ENCODE measurements at regions not wholly inside any gene's neighbourhood (a gene's known extent, or its start where the extent isn't known, plus 50 kb on each side); places are given as distances from the start of the nearest gene placed in this dataset.
"Not testable (repeated sequence)": the region's sequence is repeated elsewhere in the genome, so short reads cannot be mapped to it uniquely, and the experiment has no call there.

DNA sequence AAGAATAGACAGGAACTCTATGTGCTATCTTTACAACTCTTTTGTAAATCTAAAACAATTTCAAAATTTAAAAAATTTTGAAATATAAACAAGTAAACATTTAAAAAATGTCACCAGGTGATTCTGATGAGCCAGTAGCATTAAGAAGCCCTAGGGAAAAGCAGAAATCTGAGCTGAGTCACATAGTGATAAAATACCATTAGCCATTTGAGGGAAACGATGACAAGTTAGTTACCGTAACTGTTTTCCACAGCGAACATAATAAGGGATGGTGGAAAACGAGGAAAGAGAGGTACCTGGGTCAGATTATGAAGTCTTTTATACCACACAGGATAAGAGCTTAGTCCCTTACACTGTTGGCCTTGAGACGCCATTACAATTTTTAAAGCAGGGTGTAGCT is 55.5 kb downstream of the PRR15 start:
- TF ChIP-seq POLR2A (IDR thresholded peaks at IDR 0.05; ENCODE audit: low read length) (no peak), GATA1 (IDR thresholded peaks at IDR 0.05; ENCODE audit: low read depth, low read length) (no peak)
- no peak for DNase-seq

DNA sequence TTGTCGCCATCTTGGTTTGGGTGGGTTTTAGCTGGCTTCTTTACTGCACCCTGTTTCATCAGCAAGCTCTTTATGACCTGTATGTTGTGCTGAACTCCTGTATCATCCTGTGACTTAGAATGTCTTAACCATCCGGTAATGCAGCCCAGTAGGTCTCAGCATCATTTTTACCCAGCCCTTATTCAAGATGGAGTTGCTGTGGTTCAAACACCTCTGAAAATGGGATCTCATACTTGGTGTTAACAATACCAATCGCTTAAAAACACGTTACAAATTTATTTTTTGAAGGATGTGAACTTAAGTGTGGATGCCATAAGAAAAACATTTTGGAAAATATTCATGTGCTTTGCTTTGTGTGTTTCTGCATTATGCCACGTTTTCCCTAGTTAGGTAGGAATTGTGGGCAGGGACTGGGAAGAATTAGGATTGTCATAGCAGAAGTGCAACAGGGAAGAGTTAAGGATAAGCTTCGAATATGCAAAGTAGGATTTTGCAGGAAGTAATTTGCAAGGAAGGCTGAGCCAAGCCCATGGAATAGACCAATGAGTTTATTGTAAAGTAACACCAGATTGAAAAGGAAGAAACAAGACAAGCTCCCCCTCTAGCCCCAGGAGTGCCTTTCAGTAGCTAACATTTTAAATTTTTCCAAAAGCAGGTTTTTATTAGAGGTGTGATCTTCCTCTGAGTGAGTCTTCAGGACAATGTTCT is 56.4 kb downstream of the PRR15 start:
- TF ChIP-seq POLR2A (IDR thresholded peaks at IDR 0.05; ENCODE audit: low read length) (no peak), GATA1 (IDR thresholded peaks at IDR 0.05; ENCODE audit: low read depth, low read length) (no peak)
- DNase-seq: no peak

DNA sequence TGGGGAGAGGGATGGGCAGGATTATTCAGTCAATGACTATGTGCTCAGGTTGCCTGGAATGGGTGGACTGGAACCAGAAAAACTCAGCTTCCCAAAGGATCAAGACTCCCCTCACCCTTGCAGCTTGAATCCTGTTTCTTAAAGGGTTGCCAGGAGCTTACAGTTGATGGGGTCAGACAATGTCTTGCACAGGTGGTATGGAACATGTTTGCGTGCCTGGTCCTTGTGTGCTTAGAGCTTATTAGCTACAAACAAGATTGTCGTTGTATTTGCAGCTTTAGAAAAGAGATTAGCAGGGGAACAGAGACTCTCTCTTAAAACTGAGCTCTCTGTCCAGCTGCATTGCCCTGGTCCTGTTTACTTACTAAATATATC is 56.9 kb downstream of the PRR15 start:
- TF ChIP-seq POLR2A (IDR thresholded peaks at IDR 0.05; ENCODE audit: low read length): no peak
- DNase-seq: no peak

DNA sequence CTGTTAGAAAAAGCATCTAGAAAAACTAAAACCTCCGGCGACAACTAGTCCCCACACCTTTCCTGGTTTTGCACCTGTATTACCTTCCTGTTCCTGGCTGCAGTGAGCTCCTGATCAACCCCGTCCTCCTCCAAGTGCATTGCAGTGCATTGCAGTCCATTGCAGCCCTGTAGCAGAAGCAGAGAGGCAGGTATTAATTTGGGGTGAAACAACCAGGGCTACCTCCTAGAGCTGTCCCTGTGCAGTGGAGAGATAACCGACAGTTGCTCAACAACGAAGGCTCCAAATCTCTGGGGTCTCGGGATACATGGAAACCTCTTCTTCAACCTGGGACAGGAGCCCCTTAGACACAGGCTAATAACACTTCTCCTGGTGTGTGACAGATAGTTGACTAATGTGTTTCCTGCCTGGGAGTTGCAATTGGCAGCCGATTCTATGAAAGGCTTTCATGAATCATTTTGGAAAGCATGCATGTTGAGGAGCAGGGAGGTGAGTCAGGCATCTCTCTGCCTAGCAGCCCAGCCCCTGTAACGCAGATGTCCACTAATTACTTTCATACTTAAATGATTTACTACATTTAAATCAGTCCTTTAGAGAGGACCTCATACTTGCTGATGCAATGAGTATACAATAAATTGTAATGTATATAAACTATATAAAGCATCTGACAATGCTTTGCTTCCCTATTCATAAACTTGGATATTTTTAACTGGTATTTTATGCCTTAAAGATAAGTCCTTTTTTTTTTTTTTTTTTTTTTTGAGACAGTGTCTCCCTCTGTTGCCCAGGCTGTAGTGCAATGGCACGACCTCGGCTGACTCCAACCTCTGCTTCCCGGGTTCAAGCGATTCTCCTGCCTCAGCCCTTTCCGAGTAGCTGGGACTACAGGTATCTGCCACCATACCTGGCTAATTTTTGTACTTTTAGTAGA is 59.0 kb downstream of the PRR15 start:
- no peak for TF ChIP-seq GATA1 (IDR thresholded peaks at IDR 0.05; ENCODE audit: low read depth, low read length)
- TF ChIP-seq POLR2A (IDR thresholded peaks at IDR 0.05; ENCODE audit: low read length): no peak
- peak in 1 of 2 experiments; percentile 21 for DNase-seq

DNA sequence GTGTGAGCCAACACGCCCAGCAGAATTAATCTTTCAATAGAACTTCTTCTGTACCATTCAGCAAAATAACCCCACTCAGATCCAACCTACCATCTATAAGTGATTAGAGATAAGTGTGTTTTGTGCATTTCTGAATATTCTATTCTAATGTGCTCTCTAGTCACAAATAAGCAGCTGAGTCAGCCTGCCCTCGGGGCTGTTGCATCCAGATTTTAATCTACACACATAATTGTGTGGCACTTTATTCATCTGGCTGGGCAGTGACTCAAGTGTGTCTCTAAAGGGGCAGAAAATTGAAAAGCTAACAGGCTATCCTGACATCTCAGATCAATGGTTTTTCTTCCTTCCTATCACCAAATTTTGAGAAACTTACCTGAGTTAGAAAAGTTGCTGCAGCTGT is 60.3 kb downstream of the PRR15 start:
- DNase-seq: no peak
- TF ChIP-seq POLR2A (IDR thresholded peaks at IDR 0.05; ENCODE audit: low read length) (no peak), GATA1 (IDR thresholded peaks at IDR 0.05; ENCODE audit: low read depth, low read length) (no peak)

DNA sequence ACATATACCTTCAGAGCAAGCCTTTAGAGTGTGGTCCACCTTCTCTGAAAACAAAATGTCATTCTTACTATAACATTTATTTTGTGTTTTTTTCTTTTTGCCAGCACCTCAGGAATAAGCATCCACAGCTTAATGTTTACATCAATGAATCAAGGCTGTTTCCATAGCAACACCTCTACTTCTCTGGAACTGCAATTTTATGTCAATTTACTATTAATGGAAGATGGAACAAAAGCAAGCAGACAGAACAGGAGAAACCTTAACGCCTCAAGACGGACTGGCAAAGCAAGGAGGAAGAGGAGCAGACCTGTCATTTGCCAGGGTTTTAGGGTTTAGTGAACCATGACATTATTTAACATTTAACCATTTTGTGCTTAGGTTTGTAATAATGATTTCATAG is 63.1 kb downstream of the PRR15 start:
- DNase-seq: no peak
- TF ChIP-seq GATA1 (IDR thresholded peaks at IDR 0.05; ENCODE audit: low read depth, low read length): no peak
- no peak for TF ChIP-seq POLR2A (IDR thresholded peaks at IDR 0.05; ENCODE audit: low read length)

DNA sequence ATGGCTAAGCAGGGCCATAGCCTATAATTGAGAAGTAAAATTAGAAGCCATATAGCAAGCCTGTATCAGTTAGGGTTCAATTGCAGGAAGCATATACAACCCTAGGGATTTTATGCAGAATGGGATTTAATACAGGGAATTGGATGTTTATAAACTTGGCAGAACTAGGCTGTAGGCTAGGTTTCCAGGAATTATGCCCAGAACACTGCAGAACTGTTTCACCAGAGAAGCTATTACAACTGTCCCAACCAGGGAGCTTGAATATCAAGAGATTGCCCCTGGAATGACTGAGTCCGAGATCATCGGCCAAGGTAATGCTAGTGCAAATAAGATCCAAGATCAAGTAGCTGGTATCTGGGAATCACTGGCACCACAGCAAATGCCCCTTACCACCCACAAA is 64.0 kb downstream of the PRR15 start:
- DNase-seq: no peak
- no peak for TF ChIP-seq GATA1 (IDR thresholded peaks at IDR 0.05; ENCODE audit: low read depth, low read length)
- no peak for TF ChIP-seq POLR2A (IDR thresholded peaks at IDR 0.05; ENCODE audit: low read length)

DNA sequence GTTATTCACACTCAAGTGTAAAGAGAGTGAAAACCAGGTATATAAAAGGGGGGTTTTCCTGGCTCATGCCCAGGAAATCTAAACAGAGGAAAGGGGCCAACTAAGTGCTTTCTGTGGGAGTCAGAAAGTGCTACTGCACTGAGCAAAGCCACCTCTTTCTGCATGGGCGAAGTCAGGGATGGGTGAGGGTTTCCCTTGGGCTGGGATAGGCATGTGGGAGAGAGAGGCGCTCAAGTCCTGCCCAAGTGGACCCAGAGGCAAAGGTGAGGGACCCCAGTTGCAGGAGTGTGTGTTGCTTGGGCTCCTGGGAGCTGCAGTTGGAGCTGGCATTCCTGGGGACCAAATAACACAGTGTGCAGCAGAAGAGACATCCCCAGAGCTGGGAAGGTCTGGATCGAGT is 65.9 kb downstream of the PRR15 start:
- no peak for DNase-seq
- TF ChIP-seq POLR2A (IDR thresholded peaks at IDR 0.05; ENCODE audit: low read length): no peak
- TF ChIP-seq GATA1 (IDR thresholded peaks at IDR 0.05; ENCODE audit: low read depth, low read length): no peak

DNA sequence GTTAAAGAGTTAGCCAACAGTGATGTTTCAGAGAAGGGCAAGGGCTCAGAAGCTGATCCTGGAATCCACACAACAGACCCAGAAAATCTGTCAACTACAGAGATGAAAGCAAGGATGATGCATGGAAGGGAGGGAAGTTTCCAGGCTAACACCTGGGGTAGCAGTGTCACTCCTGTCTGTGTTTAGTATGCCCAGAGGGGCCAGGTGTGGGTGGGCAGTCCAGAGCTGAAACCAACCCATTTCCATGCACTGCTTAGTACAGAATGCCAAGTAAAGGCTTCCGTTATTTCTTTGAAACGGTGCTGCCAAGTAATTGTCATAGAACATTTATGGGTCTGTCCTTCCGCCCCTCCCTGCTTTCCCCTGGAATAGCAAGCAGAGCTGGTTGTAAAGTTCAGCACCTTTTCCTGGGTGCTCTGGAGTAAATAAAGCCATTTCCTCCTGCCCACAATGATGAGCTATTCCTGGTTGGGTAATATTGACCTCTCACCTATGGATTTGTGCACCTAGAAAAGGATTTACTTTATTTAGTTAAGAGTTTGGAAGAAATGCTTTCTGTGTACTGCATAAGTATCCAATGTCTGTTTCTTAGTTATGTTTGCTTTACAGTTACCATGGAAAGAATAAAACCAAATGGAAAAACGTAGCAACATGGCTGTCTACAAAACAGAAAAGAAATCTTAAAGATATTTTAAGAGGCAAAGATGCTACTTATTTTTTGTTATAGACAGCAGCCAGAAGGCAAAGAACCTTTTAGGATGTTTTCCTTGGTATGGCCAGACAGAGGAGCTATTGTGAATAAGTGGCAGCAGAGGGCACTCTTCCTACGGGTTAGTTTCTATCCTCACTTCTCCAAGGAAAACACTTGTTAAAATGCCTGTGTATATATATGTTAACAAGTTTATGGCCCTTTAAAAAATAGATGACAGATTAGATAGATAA is 71.7 kb downstream of the PRR15 start:
- peak; percentile 67 to 74 for DNase-seq

DNA sequence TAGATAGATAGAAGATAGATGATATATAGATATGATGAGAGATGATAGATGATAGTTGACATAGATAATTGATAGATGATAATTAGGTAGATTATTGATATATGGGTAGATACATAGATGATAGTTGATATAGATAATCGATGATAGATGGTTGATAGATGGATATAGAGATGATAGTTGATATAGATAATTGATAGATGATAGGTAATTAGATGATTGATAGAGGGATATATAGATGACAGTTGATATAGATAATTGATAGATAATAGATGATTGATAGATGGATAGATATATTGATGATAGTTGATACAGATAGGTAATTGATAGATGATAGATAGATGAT is 72.3 kb downstream of the PRR15 start:
- no peak for DNase-seq
- TF ChIP-seq GATA1 (IDR thresholded peaks at IDR 0.05; ENCODE audit: low read depth, low read length): no peak
- TF ChIP-seq POLR2A (IDR thresholded peaks at IDR 0.05; ENCODE audit: low read length): no peak

DNA sequence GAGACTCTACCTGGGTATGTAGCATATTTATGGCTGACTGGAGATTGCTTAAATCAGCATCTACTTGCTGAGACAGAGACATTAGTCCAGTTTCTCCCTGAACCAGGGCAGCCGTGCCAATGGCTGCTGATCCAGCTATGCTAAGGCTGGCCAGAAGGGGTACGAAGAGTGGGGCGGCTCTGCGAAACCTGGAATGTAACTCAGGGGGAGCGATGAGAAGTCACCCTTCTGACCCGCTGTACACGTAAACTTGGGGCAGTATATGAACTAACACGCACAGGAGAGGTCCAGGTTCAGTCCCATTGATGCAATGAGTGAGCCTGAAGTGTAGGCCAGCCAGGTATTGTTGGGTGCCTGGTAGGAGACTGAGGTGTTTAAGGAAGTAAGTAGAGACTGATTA is 73.7 kb downstream of the PRR15 start:
- no peak for TF ChIP-seq GATA1 (IDR thresholded peaks at IDR 0.05; ENCODE audit: low read depth, low read length)
- no peak for TF ChIP-seq POLR2A (IDR thresholded peaks at IDR 0.05; ENCODE audit: low read length)
- no peak for DNase-seq

DNA sequence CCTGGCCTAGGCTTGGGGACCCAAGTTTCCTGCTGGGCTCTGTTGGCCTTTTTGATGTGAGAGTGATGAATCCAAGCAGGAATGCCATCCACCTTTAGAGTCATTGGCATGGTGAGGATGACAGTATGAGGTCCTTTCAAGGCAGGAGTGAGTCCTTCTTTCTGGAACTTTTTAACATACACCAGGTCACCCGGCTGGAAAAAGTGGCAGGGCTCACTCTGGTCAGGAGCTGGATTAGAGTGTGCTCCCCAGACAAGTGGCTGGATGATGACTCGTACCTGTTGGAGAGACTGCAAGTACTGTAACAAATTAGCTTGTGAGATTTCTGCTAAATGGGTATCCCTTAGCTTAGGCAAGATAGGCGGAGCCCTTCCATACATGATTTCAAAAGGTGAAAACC is 75.2 kb downstream of the PRR15 start:
- not testable (repeated sequence) for DNase-seq

DNA sequence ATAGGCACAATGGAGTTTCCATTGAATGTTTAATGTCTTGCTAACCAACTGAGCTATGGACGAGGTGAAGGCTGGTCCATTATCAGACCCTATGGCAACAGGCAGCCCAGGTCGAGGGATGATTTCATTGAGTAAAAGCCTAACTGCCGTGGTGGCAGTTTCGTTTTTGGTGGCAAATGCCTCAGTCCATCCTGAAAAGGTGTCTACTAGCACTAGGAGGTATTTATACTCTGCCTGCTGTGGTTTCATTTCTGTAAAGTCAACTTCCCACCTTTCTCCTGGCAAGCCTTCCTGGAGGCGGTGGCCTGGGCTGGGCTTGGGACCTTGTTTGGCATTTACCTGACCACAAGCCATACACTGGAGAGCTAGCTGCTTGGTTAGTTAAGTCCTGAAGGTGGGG is 75.8 kb downstream of the PRR15 start:
- TF ChIP-seq POLR2A (IDR thresholded peaks at IDR 0.05; ENCODE audit: low read length) (no peak), GATA1 (IDR thresholded peaks at IDR 0.05; ENCODE audit: low read depth, low read length) (no peak)
- no peak for DNase-seq

DNA sequence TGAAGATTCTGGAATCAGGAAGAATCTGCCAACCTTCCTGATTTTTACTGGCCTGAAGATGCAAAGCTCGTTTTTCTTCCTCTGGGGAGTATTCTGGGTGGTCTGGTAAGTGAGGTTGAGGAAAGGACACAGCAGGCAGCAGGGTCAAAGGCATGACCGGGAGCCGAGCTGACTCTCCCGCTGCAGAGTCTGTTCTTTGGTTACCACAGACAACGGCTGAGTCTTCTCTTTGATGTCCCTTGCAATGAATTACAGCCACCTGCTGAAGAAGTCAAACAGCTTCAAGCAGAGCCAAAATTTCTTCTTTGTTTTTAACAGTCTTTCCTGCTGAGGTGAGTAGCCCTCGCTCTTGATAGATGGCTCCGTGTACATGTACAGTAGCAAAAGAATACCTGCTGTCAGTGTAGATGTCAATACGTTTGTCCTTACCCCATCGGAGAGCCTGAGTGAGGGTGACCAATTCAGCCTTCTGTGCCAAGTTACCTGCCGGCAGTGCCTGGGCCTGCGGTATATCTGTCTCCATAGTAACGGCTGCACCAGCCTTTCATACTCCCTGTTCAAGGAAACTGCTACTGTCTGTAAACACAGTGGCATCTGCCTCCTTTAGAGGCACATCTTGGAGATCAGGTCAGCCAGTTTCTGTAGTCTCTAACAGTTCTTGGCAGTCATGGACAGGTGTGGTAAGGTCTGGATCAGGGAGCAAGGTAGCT is 76.4 kb downstream of the PRR15 start:
- no peak for DNase-seq
- TF ChIP-seq POLR2A (IDR thresholded peaks at IDR 0.05; ENCODE audit: low read length) (no peak), GATA1 (IDR thresholded peaks at IDR 0.05; ENCODE audit: low read depth, low read length) (no peak)

Measured in erythroblast (primary cell).